Heart right ventricle (tissue), 16 donors: ENCODE measurements at regions not wholly inside any gene's neighbourhood (a gene's known extent, or its start where the extent isn't known, plus 50 kb on each side); places are given as distances from the start of the nearest gene placed in this dataset.

Experiments
- ATAC-seq, 8 donors: fragments of 200-7000 bp; cut with Tn5 transposase; one replicate each; pipeline ENCODE4 v1.9.1; 2020; ENCODE audit warnings: mild to moderate bottlenecking in 8 of 8, moderate library complexity in 8 of 8, moderate number of reproducible peaks in 1 of 8
- DNase-seq, 2 donors: peaks; one replicate each; pipeline ENCODE4 v3.0.0-alpha.2; 2020
- H3K27ac ChIP-seq, 10 donors: fragments of 200-600 bp; sonication (generic) in 2 of 10; one replicate each; pipeline versions ENCODE4 v1.5.0 to v1.8.0; 2020 to 2022; ENCODE audit warnings: mild to moderate bottlenecking in 3 of 10
- H3K27me3 ChIP-seq, 7 donors: fragments of 200-600 bp; one replicate each; pipeline ENCODE4 v1.8.0; 2021 to 2022; ENCODE audit warnings: mild to moderate bottlenecking in 2 of 7
- H3K36me3 ChIP-seq, 9 donors: fragments of 200-600 bp; sonication (generic) in 1 of 9; one replicate each; pipeline versions ENCODE4 v1.5.0 to v1.8.0; 2020 to 2022; ENCODE audit warnings: mild to moderate bottlenecking in 2 of 9
- H3K4me1 ChIP-seq, 9 donors: fragments of 200-600 bp; sonication (generic) in 1 of 9; one replicate each; pipeline versions ENCODE4 v1.5.0 to v1.8.0; 2020 to 2022; ENCODE audit warnings: mild to moderate bottlenecking in 4 of 9
- H3K4me3 ChIP-seq, 10 donors: fragments of 200-600 bp; sonication (generic) in 2 of 10; one replicate each; pipeline versions ENCODE4 v1.5.0 to v1.8.0; 2020 to 2022; ENCODE audit warnings: mild to moderate bottlenecking in 7 of 10, moderate library complexity in 2 of 10
- H3K9me3 ChIP-seq, 11 donors: fragments of 200-600 bp in 10 of 11; sonication (generic) in 2 of 11; one replicate each; pipeline versions ENCODE4 v1.5.0 to v1.8.0; 2013 to 2022; ENCODE audit warnings: mild to moderate bottlenecking in 2 of 11, control low read depth in 1 of 11, moderate library complexity in 1 of 11
- CTCF ChIP-seq, 9 donors: fragments of 200-600 bp; sonication (generic) in 2 of 9; IDR thresholded peaks; one replicate each; pipeline versions ENCODE4 v1.5.0 to v1.8.0; 2021 to 2022; ENCODE audit warnings: antibody characterized with exemption in 9 of 9, mild to moderate bottlenecking in 5 of 9, moderate library complexity in 1 of 9
- WGBS, 2 donors: extraction: QIAGEN DNeasy Blood & Tissue Kit; methylation state at CpG; one replicate each; pipeline ENCODE4 v1.1.7; 2013; ENCODE audit warnings: inconsistent platforms in 1 of 2; 5-methylcytosine and 5-hydroxymethylcytosine counted together
- intact Hi-C, 10 donors: fragments of 100-400 bp; cut with DNase I; formaldehyde crosslinking; loops; one replicate each; pipeline versions ENCODE4 v1.11.1 to v1.14.2; 2022
- donor health status: Arrhythmogenic right ventricular cardiomyopathy.
- donor health status: ischemic (EF 13 %, LVEDD 7.1; RV severe dilation, severe dysfunction).
- donor health status: healthy with polysubstance abuse.
- donor health status: DM: no; HTN: yes; CAD: no.
- donor health status: DM: no; HTN: no; CAD: no.
- donor health status: ischemic (EF 25% LVEDD 6.9; RV normal size, moderate dysfunction).
- donor health status: ischemic (EF 25% LVEDD 5.7; RV mildly dilated, moderate dysfunction).
- donor health status: healthy.
- donor health status: DM: yes; HTN: yes; CAD: no.
- donor health status: Ischemic cardiomyopathy.
- donor health status: ischemic (EF 35%, LVEDD 5.7; RV mildly dilated, moderate dysfunction).
- donor health status: nonischemic (EF 11% LVEDD 7.7; RV severe dilation, severe dysfunction).
- donor health status: DM: yes; HTN: yes; CAD: no.
- donor health status: PGD.
- donor health status: ischemic (EF 29% LVEDD 5.4; RV normal size, mild dysfunction).
- donor health status: nonischemic (EF 23%, LVEDD 6.1; RV moderate dilation, normal function).

GRCh38 chr3:72280876-72281275 lies 495.9 kb upstream of the PROK2 start:
- Histone ChIP-seq H3K36me3 (no peaks in the 10 kb centered on the region), H3K4me3 (no peak overlapping the region), H3K4me1 (peaks cover 0 to 2% (median 0%) of the 10 kb centered on the region in 9 donors), H3K27me3 (no peaks in the 10 kb centered on the region), H3K9me3 (peaks cover 0 to 13% (median 2%) of the 10 kb centered on the region in 11 donors), H3K27ac (no peak overlapping the region)
- no peak for ATAC-seq
- no peak for DNase-seq
- intact Hi-C loops = no loop called here
- 82 to 85% methylated on average over 6 of the region's 6 CpGs for WGBS, 2 donors
- TF ChIP-seq CTCF (IDR thresholded peaks at IDR 0.05) = no peak

GRCh38 chr3:72279631-72280041 lies 494.7 kb upstream of the PROK2 start:
- no peaks in the 10 kb centered on the region for H3K27me3 ChIP-seq
- DNase-seq (no peak), ATAC-seq (peak in 1 of 8 donors; percentile 42)
- intact Hi-C loops = loop anchor here in 3 of 10 donors (10.0 kb wide), 3 partner anchors 65 to 545 kb away; partner anchors contain the start of gene RYBP (in 1 of the 3)
- 64 to 69% methylated on average over 6 of the region's 6 CpGs for WGBS, 2 donors
- H3K9me3 ChIP-seq = peaks cover 0 to 13% (median 2%) of the 10 kb centered on the region in 11 donors
- peaks cover 0 to 15% (median 10%) of the 10 kb centered on the region in 9 donors for H3K4me1 ChIP-seq
- no peak for TF ChIP-seq CTCF (IDR thresholded peaks at IDR 0.05)
- H3K4me3 ChIP-seq = no peak overlapping the region
- H3K27ac ChIP-seq = no peak overlapping the region
- H3K36me3 ChIP-seq = no peaks in the 10 kb centered on the region

DNA sequence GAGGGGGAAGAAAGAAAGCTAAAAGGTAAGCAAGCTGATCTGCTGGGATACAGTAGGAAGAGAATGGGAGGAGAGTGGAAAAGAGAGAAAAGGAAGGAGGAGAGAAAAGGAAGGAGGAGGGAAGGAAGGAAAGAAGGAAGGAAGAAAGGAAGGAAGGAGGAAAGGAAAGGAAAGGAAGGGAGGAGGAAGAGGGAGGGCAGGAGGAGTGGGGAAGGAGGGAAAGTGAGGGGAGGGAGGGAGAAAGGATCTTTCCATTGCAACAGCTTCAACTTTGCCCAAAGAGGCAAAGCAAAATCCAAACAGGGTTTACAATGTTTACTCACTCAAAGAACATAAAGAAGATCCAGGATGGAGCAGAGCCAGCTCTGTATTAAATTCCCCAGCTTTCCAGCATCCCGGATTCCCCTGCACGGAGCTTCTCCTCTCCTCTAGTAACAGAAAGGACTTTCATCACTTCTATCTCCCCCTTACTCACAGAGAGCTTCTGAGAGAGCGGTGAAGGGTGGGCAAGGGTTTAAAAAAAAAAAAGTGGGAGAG lies 494.2 kb upstream of the PROK2 start:
- no peak for TF ChIP-seq CTCF (IDR thresholded peaks at IDR 0.05)
- intact Hi-C loops = loop anchor here in 3 of 10 donors (10.0 kb wide), 3 partner anchors 66 to 546 kb away; partner anchors contain the start of gene RYBP (in 1 of the 3)
- Histone ChIP-seq H3K27me3 (no peaks in the 10 kb centered on the region), H3K9me3 (peaks cover 0 to 13% (median 2%) of the 10 kb centered on the region in 11 donors), H3K36me3 (no peaks in the 10 kb centered on the region), H3K27ac (no peak overlapping the region), H3K4me1 (peaks cover 0 to 20% (median 15%) of the 10 kb centered on the region in 9 donors), H3K4me3 (no peak overlapping the region)
- DNase-seq (no peak), ATAC-seq (no peak)
- WGBS, 2 donors = 85 to 89% methylated on average over 3 of the region's 3 CpGs

DNA sequence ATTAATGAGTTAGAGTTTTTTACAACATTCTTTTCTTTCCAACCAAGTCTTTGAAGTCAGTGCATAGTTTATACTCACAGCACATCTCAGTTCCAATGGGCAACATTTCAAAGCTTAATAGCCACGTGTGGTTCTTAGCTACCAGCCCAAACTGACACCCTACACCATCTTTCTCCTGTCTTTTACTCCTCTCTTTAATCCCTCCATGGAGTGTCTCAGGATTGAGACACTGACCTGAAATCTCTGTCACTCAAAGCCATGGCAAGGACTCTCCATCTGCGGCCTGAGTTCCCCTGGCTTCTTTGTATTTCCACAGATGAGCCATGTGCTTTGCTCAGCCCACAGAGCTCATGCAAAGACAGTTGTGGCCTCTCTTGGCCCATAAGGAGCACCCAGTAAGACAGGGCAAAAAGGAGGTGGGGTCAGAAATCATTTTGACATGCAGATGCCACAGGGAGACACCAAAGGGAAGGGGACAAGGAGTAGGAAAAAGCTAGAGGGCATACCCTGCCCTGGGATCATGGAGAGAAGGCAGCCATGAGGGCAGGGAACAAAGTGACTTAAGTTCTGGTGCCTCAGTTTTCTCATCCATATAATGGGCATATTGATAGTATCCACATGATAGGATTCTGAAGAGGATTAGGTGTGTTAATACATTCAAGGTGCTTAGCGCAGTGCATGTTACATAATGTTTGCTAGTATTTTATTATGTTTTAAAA lies 493.6 kb upstream of the PROK2 start:
- intact Hi-C loops = loop anchor here in 3 of 10 donors (10.0 kb wide), 3 partner anchors 66 to 546 kb away; partner anchors contain the start of gene RYBP (in 1 of the 3)
- DNase-seq = no peak
- WGBS, 2 donors = 91 to 96% methylated on average over 3 of the region's 3 CpGs
- H3K27me3 ChIP-seq = no peaks in the 10 kb centered on the region
- H3K4me3 ChIP-seq = no peak overlapping the region
- H3K27ac ChIP-seq = no peak overlapping the region
- no peak for ATAC-seq
- TF ChIP-seq CTCF (IDR thresholded peaks at IDR 0.05) = no peak
- peaks cover 0 to 26% (median 21%) of the 10 kb centered on the region in 9 donors for H3K4me1 ChIP-seq
- H3K36me3 ChIP-seq = no peaks in the 10 kb centered on the region
- H3K9me3 ChIP-seq = peaks cover 0 to 11% (median 2%) of the 10 kb centered on the region in 11 donors
